Large intestine (tissue), 3 donors: ENCODE measurements at regions not wholly inside any gene's neighbourhood (a gene's known extent, or its start where the extent isn't known, plus 50 kb on each side); places are given as distances from the start of the nearest gene placed in this dataset.
A peak's percentile ranks its signal among the peaks of the same experiment; 100 is the strongest.
"Not testable (repeated sequence)": the region's sequence is repeated elsewhere in the genome, so short reads cannot be mapped to it uniquely, and the experiment has no call there.

Experiments
- DNase-seq, 2 donors: peaks; one replicate each; pipeline versions ENCODE4 v3.0.0 to v3.0.0-alpha.2; 2013
- H3K27ac ChIP-seq: one replicate; pipeline ENCODE4 v1.5.1; 2013; ENCODE audit warnings: low read length
- H3K27me3 ChIP-seq: 2 replicates; pipeline ENCODE4 v1.6.1; 2013; ENCODE audit warnings: low read length; ENCODE audit not compliant: control insufficient read depth, insufficient read depth
- H3K36me3 ChIP-seq: 2 replicates; pipeline ENCODE4 v1.6.1; 2013; ENCODE audit warnings: low read length; ENCODE audit not compliant: control insufficient read depth, insufficient read depth
- H3K4me1 ChIP-seq: one replicate; pipeline ENCODE4 v1.6.1; 2013; ENCODE audit warnings: low read length; ENCODE audit not compliant: control insufficient read depth, insufficient read depth
- H3K4me3 ChIP-seq: one replicate; pipeline ENCODE4 v1.5.1; 2013; ENCODE audit warnings: low read length
- H3K9me3 ChIP-seq: one replicate; pipeline ENCODE4 v1.6.1; 2013; ENCODE audit warnings: mild to moderate bottlenecking, low read depth, low read length, moderate library complexity; ENCODE audit not compliant: control insufficient read depth
- WGBS: methylation state at CpG from one replicate; pipeline ENCODE4 v1.1.5; 2013; ENCODE audit warnings: low lambda C conversion rate; ENCODE audit not compliant: insufficient coverage; 5-methylcytosine and 5-hydroxymethylcytosine counted together

- peaks cover 17% of the 10 kb centered on the region for H3K27me3 ChIP-seq
- no peaks in the 10 kb centered on the region for H3K36me3 ChIP-seq
- no peak overlapping the region for H3K4me3 ChIP-seq
- no peak overlapping the region for H3K27ac ChIP-seq
- no CpG with 5 or more reads among the region's 1 CpG for WGBS
- no peaks in the 10 kb centered on the region for H3K9me3 ChIP-seq
- H3K4me1 ChIP-seq, result no peaks in the 10 kb centered on the region
- peak in 1 of 2 donors; percentile 22 for DNase-seq
Observed at GRCh38 chr19:34018546-34018945, 153.8 kb upstream of the LSM14A start.

DNA sequence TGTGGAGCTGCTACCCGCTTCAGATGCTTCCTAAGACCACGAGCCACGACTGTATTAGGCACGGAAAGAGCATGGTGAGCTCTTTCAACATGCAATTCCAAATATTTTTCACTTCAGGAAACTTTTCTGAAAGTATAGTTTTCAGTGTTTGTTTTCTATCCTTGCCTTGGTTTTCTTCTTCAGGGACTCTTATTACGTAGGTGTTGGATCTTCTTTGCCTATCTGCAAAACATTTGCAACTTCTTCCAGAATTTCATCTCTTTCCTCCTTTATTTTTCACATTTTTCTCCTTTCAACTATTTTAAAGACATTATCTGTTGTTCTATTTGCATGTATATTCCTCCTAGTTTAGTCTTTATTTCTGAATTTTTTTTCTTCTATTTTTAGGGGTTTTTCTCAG is 148.9 kb upstream of the LSM14A start:
- DNase-seq, result no peak
- Histone ChIP-seq H3K4me3 (no peak overlapping the region), H3K4me1 (no peaks in the 10 kb centered on the region), H3K27me3 (peaks cover 9% of the 10 kb centered on the region), H3K36me3 (no peaks in the 10 kb centered on the region), H3K9me3 (no peaks in the 10 kb centered on the region), H3K27ac (no peak overlapping the region)
- 94% methylated on average over 4 of the region's 5 CpGs for WGBS

- H3K27ac ChIP-seq, result no peak overlapping the region
- H3K4me3 ChIP-seq, result no peak overlapping the region
- no peaks in the 10 kb centered on the region for H3K4me1 ChIP-seq
- no peak for DNase-seq
- H3K36me3 ChIP-seq, result no peaks in the 10 kb centered on the region
- whole genome bisulfite sequencing, result 89% methylated on average over 2 of the region's 3 CpGs
- no peaks in the 10 kb centered on the region for H3K27me3 ChIP-seq
- H3K9me3 ChIP-seq, result no peaks in the 10 kb centered on the region
Observed at GRCh38 chr19:34033880-34034279, 138.4 kb upstream of the LSM14A start.

- WGBS, result no CpG with 5 or more reads among the region's 2 CpGs
Observed at GRCh38 chr19:34034318-34034846, 137.9 kb upstream of the LSM14A start.

DNA sequence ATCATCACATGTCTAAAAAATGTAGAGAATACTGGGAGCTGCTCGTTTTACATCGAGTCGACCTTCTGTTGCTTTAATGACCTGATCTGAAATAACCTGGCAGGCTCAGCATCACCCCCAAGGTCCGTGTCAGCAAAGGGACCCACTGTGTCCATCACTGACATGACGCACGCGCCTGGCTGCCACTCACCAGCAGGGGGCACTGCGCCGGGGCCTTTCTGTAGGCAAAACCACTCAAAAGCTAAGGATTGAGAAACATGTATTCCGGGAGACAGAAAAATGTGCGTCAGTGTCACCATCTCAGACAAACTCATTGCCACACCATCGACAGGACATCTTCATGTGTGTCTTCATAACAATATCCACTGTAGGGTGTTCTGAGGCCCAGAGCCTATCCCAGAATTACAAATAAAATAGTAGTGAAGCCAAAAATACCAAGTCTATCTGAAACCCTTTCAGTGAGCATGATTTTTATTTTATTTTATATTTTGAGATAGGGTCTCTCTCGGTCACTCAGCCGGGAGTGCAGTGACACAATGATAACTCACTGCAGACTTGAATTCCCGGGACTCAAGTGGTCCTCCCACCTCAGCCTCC is 130.3 kb upstream of the LSM14A start:
- Histone ChIP-seq H3K4me3 (no peak overlapping the region), H3K36me3 (no peaks in the 10 kb centered on the region), H3K27me3 (no peaks in the 10 kb centered on the region), H3K4me1 (no peaks in the 10 kb centered on the region), H3K9me3 (no peaks in the 10 kb centered on the region), H3K27ac (no peak overlapping the region)
- 28% methylated on average over 3 of the region's 15 CpGs for WGBS
- DNase-seq, result peak; percentile 20 to 25

More at GRCh38 chr19:34034318-34034846, 137.9 kb upstream of the LSM14A start:
- Histone ChIP-seq H3K4me1 (no peaks in the 10 kb centered on the region), H3K36me3 (no peaks in the 10 kb centered on the region), H3K27me3 (no peaks in the 10 kb centered on the region), H3K4me3 (no peak overlapping the region), H3K27ac (no peak overlapping the region), H3K9me3 (no peaks in the 10 kb centered on the region)
- no peak for DNase-seq

- Histone ChIP-seq H3K4me1 (no peaks in the 10 kb centered on the region), H3K9me3 (no peaks in the 10 kb centered on the region), H3K27me3 (no peaks in the 10 kb centered on the region), H3K27ac (no peak overlapping the region), H3K4me3 (no peak overlapping the region), H3K36me3 (no peaks in the 10 kb centered on the region)
- no peak for DNase-seq
- whole genome bisulfite sequencing, result no CpG with 5 or more reads among the region's 2 CpGs
Observed at GRCh38 chr19:34044021-34044420, 128.3 kb upstream of the LSM14A start.

GRCh38 chr19:34049944-34050343 is 122.4 kb upstream of the LSM14A start:
- H3K9me3 ChIP-seq, result no peaks in the 10 kb centered on the region
- WGBS, result 50% methylated on average over 1 of the region's 3 CpGs
- DNase-seq, result no peak

DNA sequence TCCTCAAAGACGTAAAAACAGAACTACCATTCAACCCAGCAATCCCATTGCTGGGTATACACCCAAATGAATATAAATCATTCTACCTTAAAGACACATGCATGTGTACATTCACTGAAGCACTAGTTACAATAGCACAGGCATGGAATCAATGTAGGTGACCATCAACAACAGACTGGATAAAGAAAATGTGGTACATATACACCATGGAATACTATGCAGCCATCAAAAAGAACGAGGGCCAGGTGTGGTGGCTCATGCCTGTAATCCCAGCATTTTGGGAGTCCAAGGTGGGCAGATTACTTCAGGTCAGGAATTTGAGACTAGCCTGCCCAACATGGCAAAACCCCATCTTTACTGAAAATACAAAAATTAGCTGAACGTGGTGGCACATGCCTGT is 121.9 kb upstream of the LSM14A start:
- not testable (repeated sequence) for H3K36me3 ChIP-seq, H3K4me3 ChIP-seq, H3K27me3 ChIP-seq, DNase-seq, H3K27ac ChIP-seq, H3K4me1 ChIP-seq, H3K9me3 ChIP-seq
- WGBS, result no CpG with 5 or more reads among the region's 3 CpGs

More at GRCh38 chr19:34049944-34050343, 122.4 kb upstream of the LSM14A start:
- no peaks in the 10 kb centered on the region for H3K4me1 ChIP-seq
- H3K36me3 ChIP-seq, result no peaks in the 10 kb centered on the region
- no peaks in the 10 kb centered on the region for H3K27me3 ChIP-seq
- no peak overlapping the region for H3K27ac ChIP-seq
- H3K4me3 ChIP-seq, result no peak overlapping the region

GRCh38 chr19:34051255-34051654 is 121.0 kb upstream of the LSM14A start:
- Histone ChIP-seq H3K36me3 (no peaks in the 10 kb centered on the region), H3K27me3 (no peaks in the 10 kb centered on the region), H3K9me3 (no peaks in the 10 kb centered on the region), H3K4me1 (no peaks in the 10 kb centered on the region), H3K27ac (no peak overlapping the region), H3K4me3 (no peak overlapping the region)
- no peak for DNase-seq
- WGBS, result no CpG with 5 or more reads among the region's 3 CpGs

DNA sequence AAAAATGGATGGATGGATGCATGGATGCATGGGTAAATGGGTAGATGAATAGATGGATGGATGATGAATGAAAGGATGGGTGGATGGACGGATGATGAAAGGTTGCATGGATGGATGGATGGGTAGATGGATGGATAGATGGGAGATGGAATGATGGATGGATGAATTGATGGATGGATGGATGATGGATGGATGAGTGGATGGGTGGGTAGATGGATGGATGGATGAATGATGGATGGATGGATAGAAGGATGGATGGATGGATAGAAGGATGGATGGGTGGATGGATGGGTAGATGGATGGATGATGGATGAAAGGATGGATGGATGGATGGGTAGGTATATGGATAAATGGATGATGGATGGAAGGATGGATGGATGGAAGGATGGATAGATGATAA is 115.1 kb upstream of the LSM14A start:
- no peak for DNase-seq
- H3K27ac ChIP-seq, result no peak overlapping the region
- no peaks in the 10 kb centered on the region for H3K27me3 ChIP-seq
- no peaks in the 10 kb centered on the region for H3K36me3 ChIP-seq
- H3K4me1 ChIP-seq, result no peaks in the 10 kb centered on the region
- no peak overlapping the region for H3K4me3 ChIP-seq
- H3K9me3 ChIP-seq, result no peaks in the 10 kb centered on the region
- WGBS, result 100% methylated on average over 1 of the region's 1 CpG

GRCh38 chr19:34066007-34066643 is 106.2 kb upstream of the LSM14A start:
- DNase-seq, result no peak
- Histone ChIP-seq H3K9me3 (no peaks in the 10 kb centered on the region), H3K4me1 (no peaks in the 10 kb centered on the region), H3K4me3 (no peak overlapping the region), H3K36me3 (no peaks in the 10 kb centered on the region), H3K27ac (no peak overlapping the region), H3K27me3 (peaks cover 9% of the 10 kb centered on the region)
- WGBS, result 58% methylated on average over 2 of the region's 14 CpGs
